Mesodermal cell (in vitro differentiated cells): ENCODE measurements at regions not wholly inside any gene's neighbourhood (a gene's known extent, or its start where the extent isn't known, plus 50 kb on each side); places are given as distances from the start of the nearest gene placed in this dataset.

Experiments used
- H3K27ac ChIP-seq: 2 replicates; pipeline ENCODE4 v1.7.0; 2013; ENCODE audit warnings: mild to moderate bottlenecking, low read depth, low read length, moderate library complexity; ENCODE audit not compliant: severe bottlenecking
- H3K36me3 ChIP-seq: 2 replicates; pipeline ENCODE4 v1.7.1; 2013; ENCODE audit warnings: mild to moderate bottlenecking, low read length, moderate library complexity; ENCODE audit not compliant: control insufficient read depth, insufficient read depth
- H3K4me1 ChIP-seq: one replicate; pipeline ENCODE4 v1.7.1; 2013; ENCODE audit warnings: mild to moderate bottlenecking, low read length; ENCODE audit not compliant: insufficient read depth, control insufficient read depth, poor library complexity, severe bottlenecking
- H3K4me3 ChIP-seq: 2 replicates; pipeline ENCODE4 v1.7.0; 2013; ENCODE audit warnings: low read length, control low read depth, mild to moderate bottlenecking; ENCODE audit not compliant: insufficient read depth, poor library complexity, severe bottlenecking; ENCODE audit errors: extremely low read depth
- H3K9me3 ChIP-seq: 2 replicates; pipeline ENCODE4 v1.7.1; 2013; ENCODE audit warnings: mild to moderate bottlenecking, low read length, moderate library complexity; ENCODE audit not compliant: control insufficient read depth
- WGBS, 2 experiments: methylation state at CpG; one replicate each; pipeline ENCODE4 v1.1.5; 2013; ENCODE audit warnings: missing lambda C conversion rate in 2 of 2; ENCODE audit not compliant: insufficient coverage in 2 of 2; 5-methylcytosine and 5-hydroxymethylcytosine counted together

DNA sequence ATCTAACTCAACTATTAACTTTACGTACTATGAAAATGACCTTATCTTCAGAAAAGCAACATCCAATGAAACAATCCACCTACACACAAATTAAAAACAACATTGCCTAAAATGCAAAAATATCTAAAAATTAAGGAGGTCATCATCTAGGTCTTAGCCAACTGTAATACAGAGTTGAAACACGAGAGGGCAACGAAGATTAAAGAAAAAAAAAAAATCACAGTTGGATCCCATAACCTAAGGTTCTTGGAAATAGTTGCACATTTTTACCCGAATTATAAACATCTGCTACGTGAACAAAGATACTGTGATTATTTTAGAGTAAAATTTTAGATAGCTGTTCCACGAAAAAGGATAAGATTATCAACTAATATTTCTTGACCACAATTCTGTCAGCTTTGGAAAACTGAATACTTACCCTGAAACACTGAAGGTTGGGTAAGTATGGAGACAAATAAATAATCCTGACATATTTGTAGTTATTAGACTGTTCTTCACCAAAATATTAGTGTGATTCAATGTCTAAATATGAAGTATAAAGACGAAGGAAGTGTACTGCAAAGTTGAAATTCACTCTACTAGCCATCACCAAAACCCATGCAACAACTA lies 88.0 kb upstream of the AK4 start:
- 81% methylated on average over 3 of the region's 7 CpGs; no CpG with 5 or more reads in 1 of the 2 experiments for WGBS, 2 experiments
- peaks cover 19% of the 10 kb centered on the region for H3K36me3 ChIP-seq
- no peak overlapping the region for H3K4me3 ChIP-seq
- H3K27ac ChIP-seq = no peak overlapping the region
- H3K4me1 ChIP-seq = peaks cover 8% of the 10 kb centered on the region
- H3K9me3 ChIP-seq = no peaks in the 10 kb centered on the region

DNA sequence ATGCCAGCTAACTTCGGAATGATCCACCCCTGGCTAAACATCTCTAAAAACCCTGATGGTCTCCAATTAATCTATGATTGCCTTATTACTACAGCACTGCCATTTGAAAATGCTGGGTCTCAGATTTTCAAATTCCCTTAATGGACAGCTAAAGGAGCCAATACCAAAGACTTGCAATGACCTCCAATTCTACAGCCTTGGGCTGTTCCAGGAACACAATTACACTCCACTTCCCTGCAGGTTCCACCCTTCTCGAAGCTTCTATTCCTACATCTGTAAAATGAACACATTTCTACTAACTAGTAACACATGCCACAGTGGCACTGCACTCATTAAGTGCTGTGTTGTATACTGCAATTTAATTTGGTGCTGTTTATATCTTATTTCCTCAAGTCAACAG lies 85.7 kb upstream of the AK4 start:
- Histone ChIP-seq H3K4me1 (peaks cover 16% of the 10 kb centered on the region), H3K9me3 (no peaks in the 10 kb centered on the region), H3K27ac (no peak overlapping the region), H3K36me3 (peaks cover 14% of the 10 kb centered on the region), H3K4me3 (no peak overlapping the region)
- WGBS, 2 experiments = 86 to 100% methylated on average over 1 to 2 of the region's 2 CpGs

DNA sequence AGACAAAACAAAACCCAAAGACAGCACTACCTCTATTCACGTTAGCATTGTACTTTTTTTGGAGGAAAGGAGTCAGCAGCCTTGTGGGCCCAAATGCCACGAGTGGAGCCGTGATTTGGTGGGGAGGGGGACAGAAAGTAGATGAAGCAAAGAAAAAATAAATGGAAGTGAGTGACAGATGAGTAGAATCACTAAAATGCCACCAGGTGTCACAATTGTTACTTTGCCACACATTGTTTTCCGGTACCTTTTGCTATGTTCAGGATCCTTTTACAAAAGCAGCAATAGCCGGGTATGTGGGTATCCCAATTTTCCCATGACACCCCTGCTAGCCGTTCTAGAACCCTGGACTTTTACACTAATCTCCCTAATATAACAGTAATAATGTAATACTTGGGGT lies 85.0 kb upstream of the AK4 start:
- WGBS, 2 experiments = 70 to 83% methylated on average over 3 to 5 of the region's 6 CpGs
- H3K9me3 ChIP-seq = no peaks in the 10 kb centered on the region
- H3K36me3 ChIP-seq = peaks cover 7% of the 10 kb centered on the region
- peaks cover 16% of the 10 kb centered on the region for H3K4me1 ChIP-seq
- H3K27ac ChIP-seq = no peak overlapping the region
- no peak overlapping the region for H3K4me3 ChIP-seq

DNA sequence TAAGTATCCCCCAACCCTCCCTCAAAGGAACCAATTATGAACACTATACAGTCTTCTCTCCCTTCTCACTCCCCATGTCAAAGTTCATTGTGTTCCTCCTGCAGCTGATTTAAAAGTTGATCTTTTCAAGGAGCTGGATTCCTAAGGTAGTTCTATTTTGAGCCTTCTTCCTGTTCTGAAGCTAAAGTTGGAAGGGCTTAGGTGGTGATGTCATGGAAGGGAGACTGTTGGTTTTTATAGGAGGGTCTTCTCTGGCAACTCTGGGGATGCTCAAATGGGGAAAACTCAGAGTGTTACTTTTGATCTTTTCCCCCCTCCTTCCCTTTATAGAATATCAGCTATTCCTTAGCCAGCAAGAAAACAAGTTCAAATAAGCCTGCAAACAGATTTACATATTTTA lies 83.0 kb upstream of the AK4 start:
- H3K4me1 ChIP-seq = peaks cover 21% of the 10 kb centered on the region
- H3K27ac ChIP-seq = no peak overlapping the region
- no peaks in the 10 kb centered on the region for H3K9me3 ChIP-seq
- peak overlapping the region; percentile 78 for H3K4me3 ChIP-seq
- no peaks in the 10 kb centered on the region for H3K36me3 ChIP-seq

DNA sequence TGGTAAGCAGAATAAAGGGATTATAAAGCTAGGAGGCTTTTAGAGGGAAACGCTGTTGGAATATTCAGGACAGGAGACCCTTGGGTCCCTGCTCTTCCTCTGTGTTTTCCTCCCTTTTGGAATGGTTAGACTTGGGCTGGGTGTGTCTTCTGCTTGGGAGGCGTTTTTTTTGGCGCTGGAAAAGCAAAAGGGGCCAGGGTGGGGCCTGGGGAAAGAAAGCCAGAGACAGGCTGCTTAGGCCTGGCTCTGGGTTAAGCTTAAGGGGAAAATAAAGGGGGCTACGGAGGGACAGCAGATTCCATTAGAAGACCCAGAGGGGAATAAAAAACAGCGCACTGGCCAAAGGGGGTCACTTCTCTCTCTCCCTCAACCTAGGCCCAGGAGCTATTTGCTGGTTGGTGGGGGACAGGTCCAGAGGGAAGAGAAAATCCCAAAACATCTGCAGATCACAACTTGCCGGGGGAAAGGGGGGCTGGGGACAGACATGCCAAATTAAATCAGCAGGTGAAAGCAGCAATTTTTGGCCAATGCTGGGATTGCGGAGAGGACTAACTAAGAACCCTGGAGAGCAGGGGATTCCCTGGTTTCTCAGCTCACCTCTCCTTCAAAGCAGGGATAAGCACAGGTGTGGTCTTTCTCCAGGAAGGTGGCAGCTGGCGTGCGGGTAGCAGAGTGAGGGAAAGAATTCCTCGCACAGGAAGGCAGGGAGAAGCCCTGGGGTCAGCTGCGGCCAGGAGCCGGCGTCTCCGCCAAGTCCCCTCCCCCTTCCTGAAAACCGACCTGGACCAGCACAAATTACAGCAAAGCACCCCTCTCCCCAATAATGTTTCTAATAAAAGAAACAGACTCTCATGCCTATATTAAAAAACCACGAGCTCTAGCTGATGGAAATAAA lies 82.2 kb upstream of the AK4 start:
- Histone ChIP-seq H3K36me3 (no peaks in the 10 kb centered on the region), H3K9me3 (no peaks in the 10 kb centered on the region), H3K4me3 (peak overlapping the region; percentile 78), H3K27ac (peak overlapping the region; percentile 10), H3K4me1 (peaks cover 21% of the 10 kb centered on the region)
- 12 to 20% methylated on average over 5 to 10 of the region's 16 CpGs for WGBS, 2 experiments

DNA sequence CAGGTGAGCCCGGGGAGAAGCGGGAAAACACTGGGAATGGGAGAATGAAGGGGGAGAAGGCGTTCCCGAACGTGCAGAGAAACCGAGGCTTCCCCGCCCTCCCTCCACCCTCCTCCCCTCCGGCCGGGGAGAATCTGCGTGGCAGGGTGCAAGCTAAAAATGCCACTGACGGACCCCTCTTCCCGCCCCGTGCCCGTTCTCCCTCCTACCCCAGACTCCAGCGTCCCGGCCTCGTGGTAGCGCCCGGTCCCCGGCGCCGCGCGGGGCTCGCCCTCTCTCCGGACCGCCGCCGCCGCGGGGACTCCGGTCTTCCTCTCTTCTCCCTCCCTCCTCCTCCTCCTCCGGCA lies 81.6 kb upstream of the AK4 start:
- H3K27ac ChIP-seq = peak overlapping the region; percentile 83
- peaks cover 21% of the 10 kb centered on the region for H3K4me1 ChIP-seq
- no peaks in the 10 kb centered on the region for H3K36me3 ChIP-seq
- peak overlapping the region; percentile 78 for H3K4me3 ChIP-seq
- H3K9me3 ChIP-seq = no peaks in the 10 kb centered on the region
- 0% methylated on average over 19 to 25 of the region's 33 CpGs for WGBS, 2 experiments

DNA sequence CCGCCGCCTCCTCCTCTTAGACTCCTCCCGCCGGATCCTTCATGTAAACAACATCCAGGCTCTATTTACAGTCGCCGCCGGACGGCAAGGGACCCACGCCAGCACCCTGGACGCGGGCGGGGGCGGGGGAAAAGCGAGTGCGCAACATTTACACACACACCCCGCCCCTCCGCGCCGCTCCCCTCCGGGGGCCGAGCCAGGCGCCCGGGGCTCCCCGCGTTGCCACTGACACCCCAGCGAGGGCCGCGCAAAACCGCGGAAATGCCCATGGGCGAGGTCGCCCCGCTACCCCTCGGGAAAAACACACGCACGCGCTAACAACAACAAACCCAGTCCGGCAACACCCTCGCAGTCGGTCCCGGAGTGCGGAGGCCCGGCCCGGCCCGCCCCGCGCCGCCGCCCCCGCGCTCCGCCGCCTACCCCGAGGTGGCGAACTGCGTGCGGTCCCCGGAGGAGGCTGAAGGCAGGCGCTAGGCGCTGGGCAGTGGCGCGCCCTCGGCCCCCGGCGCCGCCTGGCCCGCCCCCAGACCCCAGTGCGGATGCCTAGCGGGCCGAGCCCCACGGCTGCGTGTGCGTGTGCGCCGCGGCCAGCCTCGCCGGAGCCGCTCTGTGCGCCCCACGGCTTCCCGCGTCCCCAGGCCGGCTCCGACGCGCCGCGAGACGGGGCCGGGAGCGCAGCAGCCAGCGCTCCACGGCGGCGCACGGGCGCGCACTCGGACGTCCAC lies 81.1 kb upstream of the AK4 start:
- Histone ChIP-seq H3K4me1 (peaks cover 21% of the 10 kb centered on the region), H3K27ac (peak overlapping the region; percentile 83), H3K4me3 (peak overlapping the region; percentile 78), H3K36me3 (no peaks in the 10 kb centered on the region), H3K9me3 (no peaks in the 10 kb centered on the region)
- WGBS, 2 experiments = 0 to 1% methylated on average over 29 to 60 of the region's 101 CpGs

DNA sequence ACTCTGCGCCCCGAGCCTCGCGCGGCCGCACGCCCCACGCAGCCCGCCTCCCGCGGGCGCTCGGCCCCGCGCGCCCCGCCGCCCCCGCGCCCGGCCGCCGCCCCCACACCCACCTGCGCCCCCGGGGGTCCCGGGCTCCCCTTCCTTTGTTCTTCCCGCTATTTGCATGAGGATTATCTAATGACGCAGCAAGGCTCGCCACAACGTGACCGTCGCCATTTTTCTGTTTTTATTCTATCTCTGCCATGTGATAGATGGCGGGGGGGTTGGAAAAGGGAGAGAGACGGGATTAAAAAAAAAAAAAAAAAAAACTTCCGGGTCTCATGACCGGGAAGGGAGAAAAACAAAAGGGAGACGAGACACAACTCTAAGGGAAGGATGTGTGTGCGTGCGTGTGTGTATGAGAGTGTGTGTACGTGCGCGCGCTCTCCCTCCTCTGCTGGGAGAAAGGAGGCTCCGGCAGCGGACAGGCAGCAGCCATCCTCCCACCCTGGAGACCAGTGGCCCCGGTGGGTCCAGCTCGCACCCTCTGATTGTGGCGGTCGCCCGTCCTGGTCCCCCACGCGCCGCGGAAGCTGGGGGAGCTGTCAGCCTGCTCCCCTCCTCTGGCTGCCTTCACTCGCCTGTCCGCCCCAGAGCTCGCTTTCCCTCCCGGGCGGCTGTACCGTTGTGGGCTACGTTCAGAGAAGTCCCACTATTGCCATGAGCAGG lies 80.4 kb upstream of the AK4 start:
- H3K4me3 ChIP-seq = peak overlapping the region; percentile 78
- H3K36me3 ChIP-seq = no peaks in the 10 kb centered on the region
- peak overlapping the region; percentile 71 for H3K27ac ChIP-seq
- 0 to 1% methylated on average over 22 to 41 of the region's 61 CpGs for WGBS, 2 experiments
- peaks cover 21% of the 10 kb centered on the region for H3K4me1 ChIP-seq
- no peaks in the 10 kb centered on the region for H3K9me3 ChIP-seq

DNA sequence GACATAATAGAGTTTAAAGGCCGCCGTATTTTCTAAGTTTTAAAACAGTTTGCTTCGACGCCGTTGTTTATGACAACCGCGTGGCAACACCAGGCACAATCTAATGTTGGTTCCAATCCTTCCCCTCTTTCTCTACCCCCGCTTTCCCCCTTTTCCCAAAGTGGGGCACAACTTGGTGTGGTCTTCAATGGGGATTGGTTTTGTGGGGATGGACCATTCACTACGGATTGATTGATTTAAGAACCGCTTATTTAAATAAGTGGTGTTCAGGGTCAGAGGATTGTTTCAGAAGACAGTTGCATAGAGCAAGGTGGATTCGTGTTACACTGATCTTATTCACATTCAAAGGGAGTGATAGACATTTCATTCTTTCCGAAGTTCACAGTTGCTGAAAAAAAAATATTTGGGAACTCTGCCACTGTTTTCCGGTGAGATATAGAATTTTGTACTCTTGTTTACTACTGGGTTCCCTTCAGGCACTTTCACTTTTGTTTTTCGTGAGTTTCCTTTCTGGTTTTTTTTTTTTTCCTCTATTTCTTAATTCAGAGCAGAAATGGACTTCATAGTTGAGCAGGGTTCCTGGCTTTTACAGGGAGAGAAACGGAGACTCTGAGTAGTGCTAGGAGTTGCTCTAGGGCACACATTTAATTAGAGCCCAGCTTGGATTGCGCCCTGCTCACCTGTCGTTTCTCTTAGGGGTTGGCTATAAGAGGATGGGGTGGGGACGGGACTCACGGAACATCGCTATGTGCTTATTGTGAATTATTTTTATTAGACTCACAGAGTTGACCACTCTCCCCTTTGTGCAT lies 79.6 kb upstream of the AK4 start:
- peaks cover 21% of the 10 kb centered on the region for H3K4me1 ChIP-seq
- peak overlapping the region; percentile 71 for H3K27ac ChIP-seq
- 13 to 26% methylated on average over 8 to 13 of the region's 20 CpGs for WGBS, 2 experiments
- H3K9me3 ChIP-seq = no peaks in the 10 kb centered on the region
- no peaks in the 10 kb centered on the region for H3K36me3 ChIP-seq
- H3K4me3 ChIP-seq = peak overlapping the region; percentile 78
